Left lobe of liver (tissue), 2 donors: ENCODE measurements at regions not wholly inside any gene's neighbourhood (a gene's known extent, or its start where the extent isn't known, plus 50 kb on each side); places are given as distances from the start of the nearest gene placed in this dataset.
"Not testable (repeated sequence)": the region's sequence is repeated elsewhere in the genome, so short reads cannot be mapped to it uniquely, and the experiment has no call there.

Experiments
- ATAC-seq: fragments of 200-7000 bp; cut with Tn5 transposase; one replicate; pipeline ENCODE4 v1.9.1; 2020; ENCODE audit warnings: mild to moderate bottlenecking, moderate library complexity
- DNase-seq: peaks from one replicate; pipeline ENCODE4 v3.0.0-alpha.2; 2020; ENCODE audit warnings: low spot score
- donor health status: DM: no; HTN: no; CAD: no; lungs with moderate emphysema.
- donor health status: DM: no; HTN: yes; CAD: no.

GRCh38 chr6:131336596-131336995, 201.3 kb downstream of the AKAP7 start:
- no peak for DNase-seq
- ATAC-seq, result no peak

- ATAC-seq, DNase-seq: not testable (repeated sequence)
These were observed 211.6 kb downstream of the AKAP7 start for GRCh38 chr6:131346896-131347295.

- no peak for DNase-seq
- ATAC-seq, result no peak
These were observed 213.3 kb downstream of the AKAP7 start for GRCh38 chr6:131348572-131348971.

- no peak for ATAC-seq
- no peak for DNase-seq
These were observed 213.9 kb downstream of the AKAP7 start for GRCh38 chr6:131349199-131349598.

GRCh38 chr6:131353106-131353505, 217.8 kb downstream of the AKAP7 start:
- no peak for DNase-seq
- ATAC-seq, result no peak

- ATAC-seq, result no peak
These were observed 218.6 kb downstream of the AKAP7 start for GRCh38 chr6:131353876-131354275.

GRCh38 chr6:131354356-131354755, 218.7 kb upstream of the ARG1 start:
- DNase-seq, result no peak
- ATAC-seq, result no peak

More at GRCh38 chr6:131353876-131354275, 218.6 kb downstream of the AKAP7 start:
- DNase-seq, result no peak

- no peak for DNase-seq
- ATAC-seq, result no peak
These were observed 216.9 kb upstream of the ARG1 start for GRCh38 chr6:131356161-131356560.

GRCh38 chr6:131357501-131357900, 215.5 kb upstream of the ARG1 start:
- DNase-seq (no peak), ATAC-seq (no peak)

- no peak for DNase-seq
- no peak for ATAC-seq
These were observed 211.0 kb upstream of the ARG1 start for GRCh38 chr6:131362070-131362469.

GRCh38 chr6:131362696-131363095, 210.3 kb upstream of the ARG1 start:
- ATAC-seq (no peak), DNase-seq (no peak)

- DNase-seq, result no peak
These were observed 208.8 kb upstream of the ARG1 start for GRCh38 chr6:131363947-131364834.

GRCh38 chr6:131366223-131366622, 206.8 kb upstream of the ARG1 start:
- ATAC-seq, result peak; percentile 46
- DNase-seq, result no peak

More at GRCh38 chr6:131363947-131364834, 208.8 kb upstream of the ARG1 start:
- ATAC-seq, result no peak

- ATAC-seq (peak; percentile 85), DNase-seq (peak; percentile 70)
These were observed 205.7 kb upstream of the ARG1 start for GRCh38 chr6:131367206-131367873.

- ATAC-seq, result peak; percentile 77
- DNase-seq, result peak; percentile 72
These were observed 204.7 kb upstream of the ARG1 start for GRCh38 chr6:131368198-131368911.

- DNase-seq (no peak), ATAC-seq (no peak)
These were observed 200.5 kb upstream of the ARG1 start for GRCh38 chr6:131372535-131372934.

- DNase-seq, result no peak
- no peak for ATAC-seq
These were observed 195.8 kb upstream of the ARG1 start for GRCh38 chr6:131377112-131377705.

- no peak for ATAC-seq
- no peak for DNase-seq
These were observed 194.2 kb upstream of the ARG1 start for GRCh38 chr6:131378874-131379273.

GRCh38 chr6:131379948-131380347, 193.1 kb upstream of the ARG1 start:
- ATAC-seq (no peak), DNase-seq (no peak)

- ATAC-seq, result no peak
- DNase-seq, result no peak
These were observed 191.8 kb upstream of the ARG1 start for GRCh38 chr6:131381052-131381708.

GRCh38 chr6:131381709-131382093, 191.3 kb upstream of the ARG1 start:
- DNase-seq (no peak), ATAC-seq (no peak)
